ENCODE measurements at regions not wholly inside any gene's neighbourhood (a gene's known extent, or its start where the extent isn't known, plus 50 kb on each side); places are given as distances from the start of the nearest gene placed in this dataset.
A peak's percentile ranks its signal among the peaks of the same experiment; 100 is the strongest.

DNA sequence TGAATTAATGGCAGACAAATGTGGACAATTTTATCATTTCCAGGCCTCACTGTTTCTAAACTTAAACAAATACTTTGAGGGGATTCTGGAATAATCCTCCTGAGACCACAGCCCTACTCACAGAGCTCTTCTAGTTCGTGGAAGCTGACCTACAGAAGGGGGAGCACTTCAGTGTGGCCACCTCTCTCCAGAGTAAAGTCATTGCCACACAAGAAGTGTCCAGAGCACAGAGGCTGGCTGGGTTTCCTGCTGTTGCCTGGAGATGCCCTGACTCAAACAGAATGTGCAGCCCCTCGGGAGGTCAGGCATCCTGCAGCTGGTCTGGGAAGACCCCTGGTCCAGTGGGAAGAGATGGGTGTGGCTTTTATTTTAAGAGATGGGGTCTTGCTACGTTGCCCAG lies 110.9 kb downstream of the QRSL1 start:
- Histone ChIP-seq H3K4me1 (ENCODE audit: control insufficient read depth in 1 of 2, low read depth in 2 of 2) (peaks cover 4 to 12% of the 10 kb centered on the region in 2 donors), H3K9me3 (no peaks in the 10 kb centered on the region), H3K4me3 (no peak overlapping the region), H3K27ac (no peak overlapping the region), H3K36me3 (no peaks in the 10 kb centered on the region), H3K27me3 (replicated peaks; ENCODE audit: insufficient read depth) (no peaks in the 10 kb centered on the region)
- TF ChIP-seq, protein P1, sequence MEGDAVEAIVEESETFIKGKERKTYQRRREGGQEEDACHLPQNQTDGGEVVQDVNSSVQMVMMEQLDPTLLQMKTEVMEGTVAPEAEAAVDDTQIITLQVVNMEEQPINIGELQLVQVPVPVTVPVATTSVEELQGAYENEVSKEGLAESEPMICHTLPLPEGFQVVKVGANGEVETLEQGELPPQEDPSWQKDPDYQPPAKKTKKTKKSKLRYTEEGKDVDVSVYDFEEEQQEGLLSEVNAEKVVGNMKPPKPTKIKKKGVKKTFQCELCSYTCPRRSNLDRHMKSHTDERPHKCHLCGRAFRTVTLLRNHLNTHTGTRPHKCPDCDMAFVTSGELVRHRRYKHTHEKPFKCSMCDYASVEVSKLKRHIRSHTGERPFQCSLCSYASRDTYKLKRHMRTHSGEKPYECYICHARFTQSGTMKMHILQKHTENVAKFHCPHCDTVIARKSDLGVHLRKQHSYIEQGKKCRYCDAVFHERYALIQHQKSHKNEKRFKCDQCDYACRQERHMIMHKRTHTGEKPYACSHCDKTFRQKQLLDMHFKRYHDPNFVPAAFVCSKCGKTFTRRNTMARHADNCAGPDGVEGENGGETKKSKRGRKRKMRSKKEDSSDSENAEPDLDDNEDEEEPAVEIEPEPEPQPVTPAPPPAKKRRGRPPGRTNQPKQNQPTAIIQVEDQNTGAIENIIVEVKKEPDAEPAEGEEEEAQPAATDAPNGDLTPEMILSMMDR (IDR thresholded peaks at IDR 0.05): no peak
- no peak for DNase-seq (ENCODE audit: low spot score)
- no peak for ATAC-seq (ENCODE audit: insufficient number of reproducible peaks, low FRiP score, low read depth)

DNA sequence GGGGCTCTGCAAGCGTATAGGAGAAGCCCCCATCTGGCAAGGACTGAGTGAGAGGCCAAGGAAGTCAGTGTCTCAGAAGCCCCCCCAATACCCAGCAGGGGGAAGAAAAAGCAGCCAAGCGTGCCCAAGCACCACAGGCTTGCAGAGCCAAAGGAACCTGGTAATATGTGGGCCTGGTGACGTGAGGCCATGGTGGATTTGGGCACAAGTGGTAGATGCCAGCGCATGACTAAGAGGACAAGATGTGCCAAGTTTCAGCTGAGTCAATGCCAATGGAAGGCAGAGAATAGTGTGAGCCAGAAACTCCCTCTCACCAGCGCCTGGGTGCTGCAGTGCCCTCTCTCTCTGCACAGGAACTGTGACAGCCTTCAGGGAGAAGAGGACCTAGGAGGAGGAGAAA lies 110.0 kb downstream of the QRSL1 start:
- Histone ChIP-seq H3K4me3 (no peak overlapping the region), H3K36me3 (no peaks in the 10 kb centered on the region), H3K4me1 (ENCODE audit: control insufficient read depth in 1 of 2, low read depth in 2 of 2) (peaks cover 4 to 12% of the 10 kb centered on the region in 2 donors), H3K27ac (peak overlapping the region in 1 of 2 donors; percentile 6), H3K9me3 (no peaks in the 10 kb centered on the region), H3K27me3 (replicated peaks; ENCODE audit: insufficient read depth) (no peaks in the 10 kb centered on the region)
- ATAC-seq (ENCODE audit: insufficient number of reproducible peaks, low FRiP score, low read depth): peak; percentile 94
- peak; percentile 53 for DNase-seq (ENCODE audit: low spot score)
- TF ChIP-seq, protein P1 (IDR thresholded peaks at IDR 0.05): no peak

DNA sequence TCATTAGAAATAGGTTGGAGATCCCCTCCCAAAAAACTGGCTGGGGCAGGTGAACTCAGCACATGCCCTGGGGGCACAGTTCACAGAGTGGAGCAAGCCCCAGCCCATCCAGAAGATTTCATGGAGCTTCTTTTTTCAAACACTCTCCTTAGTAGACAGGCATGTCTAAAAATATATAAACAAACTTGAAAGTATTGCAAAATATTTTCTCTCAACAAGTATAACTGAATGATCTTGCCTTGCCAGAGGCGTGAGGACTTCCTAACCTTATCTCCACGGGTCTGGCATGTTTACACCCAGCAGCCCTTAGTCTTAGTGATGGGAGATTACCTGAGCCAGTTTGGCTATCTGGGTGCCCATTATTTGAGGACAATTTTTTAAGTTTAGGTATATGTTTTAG lies 107.1 kb downstream of the QRSL1 start:
- Histone ChIP-seq H3K4me3 (no peak overlapping the region), H3K4me1 (ENCODE audit: control insufficient read depth in 1 of 2, low read depth in 2 of 2) (peaks cover 4 to 12% of the 10 kb centered on the region in 2 donors), H3K9me3 (no peaks in the 10 kb centered on the region), H3K27me3 (replicated peaks; ENCODE audit: insufficient read depth) (no peaks in the 10 kb centered on the region), H3K27ac (no peak overlapping the region), H3K36me3 (no peaks in the 10 kb centered on the region)
- ATAC-seq (ENCODE audit: insufficient number of reproducible peaks, low FRiP score, low read depth) (no peak), DNase-seq (ENCODE audit: low spot score) (no peak)
- TF ChIP-seq, protein P1 (IDR thresholded peaks at IDR 0.05): no peak

DNA sequence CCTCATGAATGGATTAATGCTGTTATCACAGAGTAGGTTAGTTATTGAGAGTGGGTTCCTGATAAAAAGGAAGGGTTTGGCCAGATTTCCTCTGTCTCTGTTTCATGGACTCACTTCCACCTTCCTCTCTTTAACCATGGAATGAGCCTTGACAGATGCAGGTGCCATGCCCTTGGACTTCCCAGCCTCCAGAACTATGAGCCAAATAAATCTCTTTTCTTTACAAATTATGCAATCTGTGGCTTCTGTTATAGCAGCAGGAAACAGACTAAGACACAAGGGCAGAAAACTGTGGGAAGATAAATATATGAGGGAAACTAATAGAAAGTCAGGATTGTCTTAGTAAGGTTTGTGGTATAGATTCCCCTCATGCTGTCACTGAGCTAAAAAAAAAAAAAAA lies 106.5 kb downstream of the QRSL1 start:
- Histone ChIP-seq H3K9me3 (no peaks in the 10 kb centered on the region), H3K27me3 (replicated peaks; ENCODE audit: insufficient read depth) (no peaks in the 10 kb centered on the region), H3K4me1 (ENCODE audit: control insufficient read depth in 1 of 2, low read depth in 2 of 2) (peaks cover 4 to 16% of the 10 kb centered on the region in 2 donors), H3K27ac (no peak overlapping the region), H3K4me3 (no peak overlapping the region), H3K36me3 (no peaks in the 10 kb centered on the region)
- TF ChIP-seq, protein P1 (IDR thresholded peaks at IDR 0.05): no peak
- ATAC-seq (ENCODE audit: insufficient number of reproducible peaks, low FRiP score, low read depth) (no peak), DNase-seq (ENCODE audit: low spot score) (no peak)

DNA sequence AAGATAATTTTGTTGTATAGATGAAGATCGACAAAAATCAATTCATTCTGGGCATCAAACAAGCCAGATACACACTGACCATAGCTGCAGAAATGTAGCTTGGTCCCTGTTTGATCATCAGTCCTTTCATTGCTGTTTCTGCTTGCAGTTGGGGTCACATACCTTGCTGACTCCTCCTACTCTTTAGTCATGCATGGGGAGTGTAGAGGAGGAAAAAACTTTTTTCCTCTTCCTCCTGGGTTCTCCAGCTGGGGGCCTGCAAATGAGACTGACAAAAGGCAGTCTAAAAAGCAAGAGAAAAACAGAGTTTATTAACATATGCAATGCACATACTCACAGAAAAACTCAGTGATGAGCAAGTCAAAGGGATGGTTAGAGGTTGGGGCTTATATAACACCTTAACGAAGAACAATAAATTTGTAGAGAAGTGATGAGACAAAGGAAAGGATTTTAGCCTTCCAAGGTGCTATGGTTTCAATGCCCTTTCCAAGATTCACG lies 105.8 kb downstream of the QRSL1 start:
- Histone ChIP-seq H3K9me3 (no peaks in the 10 kb centered on the region), H3K27ac (no peak overlapping the region), H3K36me3 (no peaks in the 10 kb centered on the region), H3K27me3 (replicated peaks; ENCODE audit: insufficient read depth) (no peaks in the 10 kb centered on the region), H3K4me1 (ENCODE audit: control insufficient read depth in 1 of 2, low read depth in 2 of 2) (peaks cover 10 to 20% of the 10 kb centered on the region in 2 donors), H3K4me3 (no peak overlapping the region)
- ATAC-seq (ENCODE audit: insufficient number of reproducible peaks, low FRiP score, low read depth): no peak
- DNase-seq (ENCODE audit: low spot score): no peak
- TF ChIP-seq, protein P1 (IDR thresholded peaks at IDR 0.05): no peak
